Tibial nerve (tissue), 4 donors: ENCODE measurements at regions not wholly inside any gene's neighbourhood (a gene's known extent, or its start where the extent isn't known, plus 50 kb on each side); places are given as distances from the start of the nearest gene placed in this dataset.

Experiments
- DNase-seq, 2 donors: peaks; one replicate each; pipeline ENCODE4 v3.0.0-alpha.2; 2019; ENCODE audit warnings: low spot score in 2 of 2
- H3K27ac ChIP-seq, 4 donors: fragments of 200-600 bp; sonication (generic) in 3 of 4; one replicate each; pipeline ENCODE4 v1.5.1; 2017 to 2019; ENCODE audit warnings: mild to moderate bottlenecking in 1 of 4
- H3K27me3 ChIP-seq, 2 donors: fragments of 200-600 bp; sonication (generic) in 1 of 2; one replicate each; pipeline versions ENCODE4 v1.5.1 to v1.6.0; 2017 to 2019
- H3K36me3 ChIP-seq, 3 donors: fragments of 200-600 bp; sonication (generic); one replicate each; pipeline ENCODE4 v1.5.1; 2018 to 2019
- H3K4me1 ChIP-seq, 4 donors: fragments of 200-600 bp; sonication (generic) in 3 of 4; one replicate each; pipeline ENCODE4 v1.5.1; 2017 to 2019
- H3K4me3 ChIP-seq, 4 donors: fragments of 200-600 bp; sonication (generic) in 3 of 4; one replicate each; pipeline ENCODE4 v1.5.1; 2017 to 2019; ENCODE audit warnings: mild to moderate bottlenecking in 1 of 4, moderate library complexity in 1 of 4
- H3K9me3 ChIP-seq, 4 donors: fragments of 200-600 bp; sonication (generic) in 3 of 4; one replicate each; pipeline ENCODE4 v1.5.1; 2017 to 2019
- EP300 ChIP-seq, 2 donors: sonication (generic); formaldehyde crosslinking; IDR thresholded peaks; one replicate each; pipeline ENCODE4 v1.6.1; 2017; ENCODE audit warnings: antibody characterized with exemption in 2 of 2, mild to moderate bottlenecking in 1 of 2
- POLR2A ChIP-seq, 2 donors: fragments of 450-650 bp; IDR thresholded peaks; one replicate each; pipeline ENCODE4 v1.6.1; 2017; ENCODE audit warnings: antibody characterized with exemption in 2 of 2, mild to moderate bottlenecking in 2 of 2, moderate library complexity in 2 of 2
- WGBS, 2 donors: methylation state at CpG; one replicate each; pipeline ENCODE4 v1.1.5; 2018; 5-methylcytosine and 5-hydroxymethylcytosine counted together
- TF ChIP-seq, protein P1 (sequence below), 5 experiments: fragments of 200-600 bp in 3 of 5; fragments of 450-650 bp in 2 of 5; sonication (generic) in 3 of 5; IDR thresholded peaks; one replicate each; pipeline ENCODE4 v1.5.1; 2016 to 2019; ENCODE audit warnings: antibody characterized with exemption in 5 of 5, mild to moderate bottlenecking in 3 of 5, moderate library complexity in 2 of 5

- no peaks in the 10 kb centered on the region for H3K36me3 ChIP-seq
- 65 to 73% methylated on average over 7 of the region's 7 CpGs for WGBS, 2 donors
These were observed 325.0 kb downstream of the ZSWIM6 start for GRCh38 chr5:61657010-61657409.

DNA sequence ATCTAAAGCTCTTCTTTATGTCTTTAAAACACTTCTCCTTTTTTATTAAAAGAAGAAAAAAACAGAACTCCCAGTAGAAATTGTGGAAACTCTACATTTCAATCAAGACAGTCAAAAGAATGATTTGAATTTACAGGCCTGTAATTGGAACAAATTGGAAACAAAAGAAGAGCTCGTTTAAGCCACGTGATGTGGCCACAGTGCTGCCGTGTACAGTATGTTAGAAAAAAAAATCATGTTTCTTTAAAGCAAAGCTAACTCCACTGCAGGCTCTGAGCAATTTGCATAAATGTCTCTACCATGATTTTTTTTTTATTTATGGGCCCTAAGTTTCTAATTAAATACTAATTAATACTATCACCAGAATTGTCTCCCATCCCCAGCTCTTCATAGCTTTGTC is 325.6 kb downstream of the ZSWIM6 start:
- Histone ChIP-seq H3K27ac (no peak overlapping the region), H3K9me3 (no peaks in the 10 kb centered on the region), H3K4me3 (no peak overlapping the region), H3K36me3 (no peaks in the 10 kb centered on the region), H3K4me1 (peaks cover 0 to 17% (median 0%) of the 10 kb centered on the region in 4 donors), H3K27me3 (no peaks in the 10 kb centered on the region)
- DNase-seq = no peak
- TF ChIP-seq POLR2A (IDR thresholded peaks at IDR 0.05) = no peak
- TF ChIP-seq EP300 (IDR thresholded peaks at IDR 0.05) = no peak
- TF ChIP-seq, protein P1, sequence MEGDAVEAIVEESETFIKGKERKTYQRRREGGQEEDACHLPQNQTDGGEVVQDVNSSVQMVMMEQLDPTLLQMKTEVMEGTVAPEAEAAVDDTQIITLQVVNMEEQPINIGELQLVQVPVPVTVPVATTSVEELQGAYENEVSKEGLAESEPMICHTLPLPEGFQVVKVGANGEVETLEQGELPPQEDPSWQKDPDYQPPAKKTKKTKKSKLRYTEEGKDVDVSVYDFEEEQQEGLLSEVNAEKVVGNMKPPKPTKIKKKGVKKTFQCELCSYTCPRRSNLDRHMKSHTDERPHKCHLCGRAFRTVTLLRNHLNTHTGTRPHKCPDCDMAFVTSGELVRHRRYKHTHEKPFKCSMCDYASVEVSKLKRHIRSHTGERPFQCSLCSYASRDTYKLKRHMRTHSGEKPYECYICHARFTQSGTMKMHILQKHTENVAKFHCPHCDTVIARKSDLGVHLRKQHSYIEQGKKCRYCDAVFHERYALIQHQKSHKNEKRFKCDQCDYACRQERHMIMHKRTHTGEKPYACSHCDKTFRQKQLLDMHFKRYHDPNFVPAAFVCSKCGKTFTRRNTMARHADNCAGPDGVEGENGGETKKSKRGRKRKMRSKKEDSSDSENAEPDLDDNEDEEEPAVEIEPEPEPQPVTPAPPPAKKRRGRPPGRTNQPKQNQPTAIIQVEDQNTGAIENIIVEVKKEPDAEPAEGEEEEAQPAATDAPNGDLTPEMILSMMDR (IDR thresholded peaks at IDR 0.05) = no peak
- WGBS, 2 donors = 37 to 40% methylated on average over 3 of the region's 3 CpGs

More at GRCh38 chr5:61657010-61657409, 325.0 kb downstream of the ZSWIM6 start:
- no peaks in the 10 kb centered on the region for H3K27me3 ChIP-seq
- no peak for DNase-seq
- no peak overlapping the region for H3K27ac ChIP-seq
- H3K9me3 ChIP-seq = no peaks in the 10 kb centered on the region
- no peak overlapping the region for H3K4me3 ChIP-seq
- peaks cover 0 to 17% (median 0%) of the 10 kb centered on the region in 4 donors for H3K4me1 ChIP-seq
- TF ChIP-seq, protein P1 (IDR thresholded peaks at IDR 0.05) = no peak

DNA sequence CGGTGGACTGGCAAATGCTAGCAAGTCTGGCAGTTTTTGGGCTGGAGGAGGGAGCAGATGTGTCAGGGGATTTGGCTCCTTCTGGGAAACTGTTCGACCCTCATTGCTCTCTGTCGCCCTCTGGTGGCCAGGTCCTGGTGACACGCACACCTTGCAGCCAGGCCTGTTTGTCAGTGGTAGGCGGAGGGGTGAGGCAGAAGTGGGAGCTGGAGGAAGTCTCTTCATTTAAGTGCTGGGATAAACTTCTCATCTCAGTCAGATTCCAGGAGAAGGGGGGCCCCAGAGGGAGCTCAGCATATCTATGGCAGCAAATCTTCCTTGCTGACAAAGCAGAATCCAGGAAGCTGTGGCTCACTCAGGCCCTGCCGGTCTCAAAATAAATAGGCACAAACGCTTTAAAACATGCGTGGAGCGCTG is 326.5 kb downstream of the ZSWIM6 start:
- peak overlapping the region in 1 of 4 donors; percentile 68 for H3K27ac ChIP-seq
- no peaks in the 10 kb centered on the region for H3K9me3 ChIP-seq
- no peaks in the 10 kb centered on the region for H3K36me3 ChIP-seq
- no peaks in the 10 kb centered on the region for H3K27me3 ChIP-seq
- peaks cover 0 to 17% (median 0%) of the 10 kb centered on the region in 4 donors for H3K4me1 ChIP-seq
- DNase-seq = peak; percentile 71 to 89
- TF ChIP-seq EP300 (IDR thresholded peaks at IDR 0.05) = peak in 1 of 2 donors; percentile 64
- TF ChIP-seq, protein P1 (IDR thresholded peaks at IDR 0.05) = peak; percentile 85 to 92 (median 90)
- no peak for TF ChIP-seq POLR2A (IDR thresholded peaks at IDR 0.05)
- H3K4me3 ChIP-seq = peak overlapping the region in 2 of 4 donors; percentile 8 to 19
- WGBS, 2 donors = 30 to 33% methylated on average over 9 of the region's 9 CpGs

- Histone ChIP-seq H3K4me1 (peaks cover 0 to 17% (median 0%) of the 10 kb centered on the region in 4 donors), H3K27ac (peak overlapping the region in 2 of 4 donors; percentile 50 to 68), H3K36me3 (no peaks in the 10 kb centered on the region), H3K9me3 (no peaks in the 10 kb centered on the region), H3K4me3 (peak overlapping the region in 2 of 4 donors; percentile 8 to 19), H3K27me3 (no peaks in the 10 kb centered on the region)
- WGBS, 2 donors = 53 to 60% methylated on average over 12 to 13 of the region's 13 CpGs
- DNase-seq = no peak
- TF ChIP-seq POLR2A (IDR thresholded peaks at IDR 0.05) (no peak), EP300 (IDR thresholded peaks at IDR 0.05) (no peak)
- TF ChIP-seq, protein P1 (IDR thresholded peaks at IDR 0.05) = no peak
These were observed 327.2 kb downstream of the ZSWIM6 start for GRCh38 chr5:61659221-61659696.

DNA sequence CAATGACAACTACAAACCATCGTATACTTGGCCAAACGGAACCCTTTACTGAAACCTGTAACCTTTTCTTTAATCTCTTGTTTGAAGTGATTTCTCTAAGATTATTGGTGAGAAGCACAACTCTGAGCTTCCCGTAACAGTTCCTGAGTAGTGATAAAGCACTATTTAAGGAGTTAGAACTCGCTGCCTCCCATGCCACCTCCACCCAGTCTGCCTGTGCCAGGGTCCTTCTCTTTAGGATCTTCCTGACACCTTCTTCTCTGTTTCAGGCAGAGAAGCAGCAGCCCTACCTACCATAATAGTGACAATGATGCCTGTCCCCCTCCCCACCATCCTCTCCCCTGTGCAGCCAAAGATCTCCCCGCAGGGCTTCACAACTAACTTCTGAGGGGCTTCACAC is 330.6 kb downstream of the ZSWIM6 start:
- WGBS, 2 donors = 91 to 92% methylated on average over 5 of the region's 5 CpGs
- H3K27ac ChIP-seq = no peak overlapping the region
- no peaks in the 10 kb centered on the region for H3K36me3 ChIP-seq
- no peaks in the 10 kb centered on the region for H3K9me3 ChIP-seq
- peaks cover 0 to 18% (median 0%) of the 10 kb centered on the region in 4 donors for H3K4me1 ChIP-seq
- no peak overlapping the region for H3K4me3 ChIP-seq
- no peaks in the 10 kb centered on the region for H3K27me3 ChIP-seq
- no peak for DNase-seq
- TF ChIP-seq EP300 (IDR thresholded peaks at IDR 0.05) = no peak
- TF ChIP-seq, protein P1 (IDR thresholded peaks at IDR 0.05) = no peak
- no peak for TF ChIP-seq POLR2A (IDR thresholded peaks at IDR 0.05)
